GM19395 (cell line): ENCODE measurements at regions not wholly inside any gene's neighbourhood (a gene's known extent, or its start where the extent isn't known, plus 50 kb on each side); places are given as distances from the start of the nearest gene placed in this dataset.

ENCODE experiments used
- ATAC-seq: cut with Tn5 transposase; IDR thresholded peaks from one replicate; pipeline ENCODE4 v1.9.1; 2021; ENCODE audit warnings: mild to moderate bottlenecking, moderate library complexity; ENCODE audit not compliant: unreplicated experiment

- no peak for ATAC-seq
Observed at GRCh38 chr2:22604136-22604535, 780.8 kb upstream of the KLHL29 start.

GRCh38 chr2:22616031-22616430 lies 768.9 kb upstream of the KLHL29 start:
- no peak for ATAC-seq

GRCh38 chr2:22623620-22624019 lies 761.4 kb upstream of the KLHL29 start:
- no peak for ATAC-seq

GRCh38 chr2:22626621-22627020 lies 758.4 kb upstream of the KLHL29 start:
- ATAC-seq = no peak

- no peak for ATAC-seq
Observed at GRCh38 chr2:22628221-22628620, 756.8 kb upstream of the KLHL29 start.

- no peak for ATAC-seq
Observed at GRCh38 chr2:22628906-22629305, 756.1 kb upstream of the KLHL29 start.

GRCh38 chr2:22634167-22634566 lies 750.8 kb upstream of the KLHL29 start:
- no peak for ATAC-seq

- no peak for ATAC-seq
Observed at GRCh38 chr2:22656426-22656825, 728.6 kb upstream of the KLHL29 start.

- no peak for ATAC-seq
Observed at GRCh38 chr2:22673529-22673928, 711.5 kb upstream of the KLHL29 start.

- ATAC-seq = no peak
Observed at GRCh38 chr2:22683914-22684313, 701.1 kb upstream of the KLHL29 start.

- ATAC-seq = no peak
Observed at GRCh38 chr2:22690096-22690495, 694.9 kb upstream of the KLHL29 start.

- no peak for ATAC-seq
Observed at GRCh38 chr2:22691666-22692065, 693.3 kb upstream of the KLHL29 start.

- ATAC-seq = no peak
Observed at GRCh38 chr2:22692746-22693145, 692.2 kb upstream of the KLHL29 start.

GRCh38 chr2:22694300-22694699 lies 690.7 kb upstream of the KLHL29 start:
- ATAC-seq = no peak

- ATAC-seq = no peak
Observed at GRCh38 chr2:22694856-22695255, 690.1 kb upstream of the KLHL29 start.

GRCh38 chr2:22697054-22697788 lies 687.8 kb upstream of the KLHL29 start:
- ATAC-seq = no peak

- no peak for ATAC-seq
Observed at GRCh38 chr2:22701561-22702160, 683.3 kb upstream of the KLHL29 start.

GRCh38 chr2:22703286-22703920 lies 681.6 kb upstream of the KLHL29 start:
- ATAC-seq = no peak

GRCh38 chr2:22719396-22719795 lies 665.6 kb upstream of the KLHL29 start:
- no peak for ATAC-seq

GRCh38 chr2:22729466-22729865 lies 655.5 kb upstream of the KLHL29 start:
- ATAC-seq = no peak

- no peak for ATAC-seq
Observed at GRCh38 chr2:22734373-22735045, 650.5 kb upstream of the KLHL29 start.

GRCh38 chr2:22737144-22737543 lies 647.8 kb upstream of the KLHL29 start:
- no peak for ATAC-seq
